ENCODE measurements at regions not wholly inside any gene's neighbourhood (a gene's known extent, or its start where the extent isn't known, plus 50 kb on each side); places are given as distances from the start of the nearest gene placed in this dataset.

DNA sequence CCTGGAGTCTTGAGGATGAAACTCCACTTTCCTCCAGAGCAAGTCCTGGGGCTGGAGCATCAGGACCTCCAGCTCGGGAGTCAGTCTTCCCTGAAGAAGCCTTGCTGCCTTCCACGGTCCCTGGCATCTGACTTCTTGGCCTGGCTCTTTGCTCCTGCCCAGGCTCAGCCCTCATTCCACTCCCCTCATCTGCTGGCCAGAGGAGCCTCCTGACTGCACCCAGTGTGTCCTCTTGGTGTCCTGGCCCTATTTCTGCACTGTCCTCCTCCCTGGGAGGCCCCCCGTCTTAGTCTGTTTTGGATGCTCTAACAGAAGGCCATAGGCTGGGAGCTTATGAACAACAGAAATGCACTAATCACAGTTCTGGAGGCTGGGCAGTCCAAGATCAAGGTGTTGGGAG is 231.5 kb downstream of the LOXHD1 start:
- TF ChIP-seq CTCF (IDR thresholded peaks at IDR 0.05) = no peak
- no peak for TF ChIP-seq EZH2 (IDR thresholded peaks at IDR 0.05; ENCODE audit: borderline replicate concordance, insufficient read depth, low read depth, low read length, poor library complexity, severe bottlenecking)

GRCh38 chr18:46426021-46426678 is 230.9 kb downstream of the LOXHD1 start:
- H3K79me2 ChIP-seq (ENCODE audit: control insufficient read depth, insufficient read depth, low read length) = no peaks in the 10 kb centered on the region
- intact Hi-C loops (cut with micrococcal nuclease) = no loop called here
- H3K27me3 ChIP-seq (replicated peaks in 1 of 4; ENCODE audit: control extremely low read depth in 1 of 4, control insufficient read depth in 3 of 4, insufficient read depth in 4 of 4, low read length in 3 of 4) = no peaks in the 10 kb centered on the region
- ChIA-PET CTCF (no interaction called here), POLR2A (no interaction called here)
- no peaks in the 10 kb centered on the region for H3K9me3 ChIP-seq (ENCODE audit: control extremely low read depth in 1 of 3, control insufficient read depth in 2 of 3, insufficient read depth in 1 of 3, low read length in 2 of 3)
- H3K4me2 ChIP-seq (replicated peaks; ENCODE audit: low read depth, low read length, poor library complexity, severe bottlenecking) = no peak overlapping the region
- H3K27ac ChIP-seq (ENCODE audit: low read length in 2 of 2) = no peak overlapping the region
- DNase-seq = no peak
- H3K9ac ChIP-seq (ENCODE audit: low read length) = no peak overlapping the region
- 30% methylated on average over 5 of the region's 5 CpGs for WGBS (ENCODE audit: insufficient coverage)
- H3K27ac Mint-ChIP-seq = no peak overlapping the region
- H3K4me1 Mint-ChIP-seq = no peaks in the 10 kb centered on the region
- no peak overlapping the region for H3K4me3 Mint-ChIP-seq
- no peaks in the 10 kb centered on the region for H3K9me3 Mint-ChIP-seq (ENCODE audit: insufficient read depth)
- no peak overlapping the region for H2AFZ ChIP-seq (ENCODE audit: insufficient read depth, low read depth, low read length, poor library complexity, severe bottlenecking)
- H3K27me3 Mint-ChIP-seq = peaks cover 13% of the 10 kb centered on the region
- no peaks in the 10 kb centered on the region for H3K36me3 ChIP-seq (replicated peaks in 1 of 2; ENCODE audit: control extremely low read depth in 1 of 2, control insufficient read depth in 1 of 2, extremely low read depth in 1 of 2, insufficient read depth in 2 of 2, low read length in 1 of 2)
- H3K4me3 ChIP-seq (ENCODE audit: control extremely low read depth in 1 of 5, extremely low read depth in 1 of 5, insufficient read depth in 1 of 5, low read depth in 2 of 5, low read length in 4 of 5) = no peak overlapping the region
- no peaks in the 10 kb centered on the region for H3K4me1 ChIP-seq (ENCODE audit: control insufficient read depth in 2 of 2, insufficient read depth in 2 of 2, low read length in 2 of 2)
- no peak for TF ChIP-seq CTCF (IDR thresholded peaks at IDR 0.05)
- no peaks in the 10 kb centered on the region for H4K20me1 ChIP-seq (ENCODE audit: control insufficient read depth, insufficient read depth, low read length, poor library complexity, severe bottlenecking)
- no peak for ATAC-seq (ENCODE audit: low read depth)

More for the DNA sequence above, 231.5 kb downstream of the LOXHD1 start:
- Mint-ChIP-seq H3K27ac (no peak overlapping the region), H3K9me3 (ENCODE audit: insufficient read depth) (no peaks in the 10 kb centered on the region), H3K27me3 (peaks cover 10% of the 10 kb centered on the region), H3K4me1 (no peaks in the 10 kb centered on the region), H3K4me3 (no peak overlapping the region)
- WGBS (ENCODE audit: insufficient coverage) = 83% methylated on average over 3 of the region's 3 CpGs
- no peaks in the 10 kb centered on the region for H3K36me3 ChIP-seq (replicated peaks in 1 of 2; ENCODE audit: control extremely low read depth in 1 of 2, control insufficient read depth in 1 of 2, extremely low read depth in 1 of 2, insufficient read depth in 2 of 2, low read length in 1 of 2)
- no peak overlapping the region for H2AFZ ChIP-seq (ENCODE audit: insufficient read depth, low read depth, low read length, poor library complexity, severe bottlenecking)
- H3K4me1 ChIP-seq (ENCODE audit: control insufficient read depth in 2 of 2, insufficient read depth in 2 of 2, low read length in 2 of 2) = no peaks in the 10 kb centered on the region
- ATAC-seq (ENCODE audit: low read depth) (no peak), DNase-seq (no peak)
- H3K9me3 ChIP-seq (ENCODE audit: control extremely low read depth in 1 of 3, control insufficient read depth in 2 of 3, insufficient read depth in 1 of 3, low read length in 2 of 3) = no peaks in the 10 kb centered on the region
- POLR2A ChIA-PET = no interaction called here
- no peak overlapping the region for H3K4me2 ChIP-seq (replicated peaks; ENCODE audit: low read depth, low read length, poor library complexity, severe bottlenecking)
- no peaks in the 10 kb centered on the region for H3K27me3 ChIP-seq (replicated peaks in 1 of 4; ENCODE audit: control extremely low read depth in 1 of 4, control insufficient read depth in 3 of 4, insufficient read depth in 4 of 4, low read length in 3 of 4)
- H3K27ac ChIP-seq (ENCODE audit: low read length in 2 of 2) = no peak overlapping the region
- H3K79me2 ChIP-seq (ENCODE audit: control insufficient read depth, insufficient read depth, low read length) = no peaks in the 10 kb centered on the region
- H3K9ac ChIP-seq (ENCODE audit: low read length) = no peak overlapping the region
- no peak overlapping the region for H3K4me3 ChIP-seq (ENCODE audit: control extremely low read depth in 1 of 5, extremely low read depth in 1 of 5, insufficient read depth in 1 of 5, low read depth in 2 of 5, low read length in 4 of 5)
- CTCF ChIA-PET = no interaction called here
- H4K20me1 ChIP-seq (ENCODE audit: control insufficient read depth, insufficient read depth, low read length, poor library complexity, severe bottlenecking) = no peaks in the 10 kb centered on the region
- intact Hi-C loops (cut with micrococcal nuclease) = no loop called here

Data from B cell (primary cell).